ENCODE measurements at regions not wholly inside any gene's neighbourhood (a gene's known extent, or its start where the extent isn't known, plus 50 kb on each side); places are given as distances from the start of the nearest gene placed in this dataset.
"Not testable (repeated sequence)": the region's sequence is repeated elsewhere in the genome, so short reads cannot be mapped to it uniquely, and the experiment has no call there.

DNA sequence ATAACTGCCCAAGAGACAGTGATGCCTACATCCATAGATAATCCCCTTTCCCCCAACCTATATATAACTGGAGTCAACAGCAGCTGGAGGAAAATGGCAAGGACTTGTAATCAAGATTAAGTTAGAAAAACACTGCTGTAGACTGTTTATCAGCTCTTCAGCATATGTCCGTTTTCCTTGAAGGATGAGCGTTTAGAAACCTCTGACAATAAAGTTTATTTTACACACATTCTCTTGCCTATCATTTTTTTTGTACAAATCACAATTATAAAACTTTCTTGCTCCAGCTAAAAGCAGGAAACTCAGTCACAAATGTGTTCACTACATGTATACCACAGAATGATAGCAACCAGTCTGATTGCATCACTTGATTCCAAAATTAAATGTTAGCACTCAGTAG is 50.8 kb downstream of the PPIAL4G start:
- not testable (repeated sequence) for TF ChIP-seq YBX1 (IDR thresholded peaks at IDR 0.05); EP300 (IDR thresholded peaks at IDR 0.05; ENCODE audit: borderline replicate concordance in 1 of 2, control insufficient read depth in 1 of 2, low read depth in 2 of 2, low read length in 2 of 2); DPF2 (IDR thresholded peaks at IDR 0.05); ASH2L (IDR thresholded peaks at IDR 0.05; ENCODE audit: borderline replicate concordance, low read depth); POLR2A (IDR thresholded peaks at IDR 0.05; ENCODE audit: low read depth, low read length); MTA3 (IDR thresholded peaks at IDR 0.05; ENCODE audit: borderline replicate concordance, low read length); USF1 (IDR thresholded peaks at IDR 0.05; ENCODE audit: borderline replicate concordance, extremely low read length, insufficient read depth, low read depth, low read length); CHD2 (IDR thresholded peaks at IDR 0.05; ENCODE audit: borderline replicate concordance, low read depth, low read length)
- TF ChIP-seq, protein P1, sequence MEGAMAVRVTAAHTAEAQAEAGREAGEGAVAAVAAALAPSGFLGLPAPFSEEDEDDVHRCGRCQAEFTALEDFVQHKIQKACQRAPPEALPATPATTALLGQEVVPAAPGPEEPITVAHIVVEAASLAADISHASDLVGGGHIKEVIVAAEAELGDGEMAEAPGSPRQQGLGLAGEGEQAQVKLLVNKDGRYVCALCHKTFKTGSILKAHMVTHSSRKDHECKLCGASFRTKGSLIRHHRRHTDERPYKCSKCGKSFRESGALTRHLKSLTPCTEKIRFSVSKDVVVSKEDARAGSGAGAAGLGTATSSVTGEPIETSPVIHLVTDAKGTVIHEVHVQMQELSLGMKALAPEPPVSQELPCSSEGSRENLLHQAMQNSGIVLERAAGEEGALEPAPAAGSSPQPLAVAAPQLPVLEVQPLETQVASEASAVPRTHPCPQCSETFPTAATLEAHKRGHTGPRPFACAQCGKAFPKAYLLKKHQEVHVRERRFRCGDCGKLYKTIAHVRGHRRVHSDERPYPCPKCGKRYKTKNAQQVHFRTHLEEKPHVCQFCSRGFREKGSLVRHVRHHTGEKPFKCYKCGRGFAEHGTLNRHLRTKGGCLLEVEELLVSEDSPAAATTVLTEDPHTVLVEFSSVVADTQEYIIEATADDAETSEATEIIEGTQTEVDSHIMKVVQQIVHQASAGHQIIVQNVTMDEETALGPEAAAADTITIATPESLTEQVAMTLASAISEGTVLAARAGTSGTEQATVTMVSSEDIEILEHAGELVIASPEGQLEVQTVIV (IDR thresholded peaks at IDR 0.05; ENCODE audit: borderline replicate concordance, partially characterized antibody), result not testable (repeated sequence)
- TF ChIP-seq, protein P2, sequence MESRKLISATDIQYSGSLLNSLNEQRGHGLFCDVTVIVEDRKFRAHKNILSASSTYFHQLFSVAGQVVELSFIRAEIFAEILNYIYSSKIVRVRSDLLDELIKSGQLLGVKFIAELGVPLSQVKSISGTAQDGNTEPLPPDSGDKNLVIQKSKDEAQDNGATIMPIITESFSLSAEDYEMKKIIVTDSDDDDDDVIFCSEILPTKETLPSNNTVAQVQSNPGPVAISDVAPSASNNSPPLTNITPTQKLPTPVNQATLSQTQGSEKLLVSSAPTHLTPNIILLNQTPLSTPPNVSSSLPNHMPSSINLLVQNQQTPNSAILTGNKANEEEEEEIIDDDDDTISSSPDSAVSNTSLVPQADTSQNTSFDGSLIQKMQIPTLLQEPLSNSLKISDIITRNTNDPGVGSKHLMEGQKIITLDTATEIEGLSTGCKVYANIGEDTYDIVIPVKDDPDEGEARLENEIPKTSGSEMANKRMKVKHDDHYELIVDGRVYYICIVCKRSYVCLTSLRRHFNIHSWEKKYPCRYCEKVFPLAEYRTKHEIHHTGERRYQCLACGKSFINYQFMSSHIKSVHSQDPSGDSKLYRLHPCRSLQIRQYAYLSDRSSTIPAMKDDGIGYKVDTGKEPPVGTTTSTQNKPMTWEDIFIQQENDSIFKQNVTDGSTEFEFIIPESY (IDR thresholded peaks at IDR 0.05), result not testable (repeated sequence)
